ENCODE measurements at regions not wholly inside any gene's neighbourhood (a gene's known extent, or its start where the extent isn't known, plus 50 kb on each side); places are given as distances from the start of the nearest gene placed in this dataset.

DNA sequence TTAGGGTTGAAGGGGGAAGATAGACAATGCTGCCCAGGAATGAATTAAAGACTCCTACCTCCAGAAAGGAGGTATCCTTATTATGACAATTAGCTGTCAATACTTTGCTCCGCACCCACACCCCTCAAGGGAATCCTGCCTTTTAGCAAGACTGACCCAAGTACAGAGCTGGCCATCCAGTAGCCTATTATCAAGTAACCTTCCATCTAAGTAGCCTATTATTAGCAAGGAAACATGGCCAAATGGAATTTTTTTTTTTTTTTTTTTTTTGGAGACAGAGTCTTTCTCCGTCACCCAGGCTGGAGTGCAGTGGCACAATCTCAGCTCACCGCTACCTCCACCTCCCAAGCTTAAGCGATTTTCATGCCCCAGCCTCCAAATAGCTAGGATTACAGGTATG is 161.3 kb downstream of the PMP22 start:
- Histone ChIP-seq H3K27me3 (ENCODE audit: insufficient read depth, low read length) (no peaks in the 10 kb centered on the region), H4K20me1 (ENCODE audit: insufficient read depth, low read length) (no peaks in the 10 kb centered on the region), H3K36me3 (ENCODE audit: insufficient read depth, low read length) (no peaks in the 10 kb centered on the region), H3K4me1 (ENCODE audit: insufficient read depth, low read length, severe bottlenecking) (no peaks in the 10 kb centered on the region), H3K4me2 (ENCODE audit: low read length) (no peak overlapping the region), H2AFZ (ENCODE audit: low read length) (no peak overlapping the region), H3K79me2 (ENCODE audit: insufficient read depth, low read length) (no peaks in the 10 kb centered on the region), H3K27ac (ENCODE audit: low read depth, low read length, poor library complexity, severe bottlenecking) (no peak overlapping the region), H3F3A (ENCODE audit: insufficient read depth, low read length) (no peaks in the 10 kb centered on the region), H3K9me3 (ENCODE audit: low read length) (no peaks in the 10 kb centered on the region), H3K9me2 (ENCODE audit: low read depth, low read length) (no peaks in the 10 kb centered on the region), H3K4me3 (ENCODE audit: low read depth, low read length, poor library complexity, severe bottlenecking) (no peak overlapping the region), H3K9ac (ENCODE audit: low read length) (no peak overlapping the region)
- TF ChIP-seq, protein P1, sequence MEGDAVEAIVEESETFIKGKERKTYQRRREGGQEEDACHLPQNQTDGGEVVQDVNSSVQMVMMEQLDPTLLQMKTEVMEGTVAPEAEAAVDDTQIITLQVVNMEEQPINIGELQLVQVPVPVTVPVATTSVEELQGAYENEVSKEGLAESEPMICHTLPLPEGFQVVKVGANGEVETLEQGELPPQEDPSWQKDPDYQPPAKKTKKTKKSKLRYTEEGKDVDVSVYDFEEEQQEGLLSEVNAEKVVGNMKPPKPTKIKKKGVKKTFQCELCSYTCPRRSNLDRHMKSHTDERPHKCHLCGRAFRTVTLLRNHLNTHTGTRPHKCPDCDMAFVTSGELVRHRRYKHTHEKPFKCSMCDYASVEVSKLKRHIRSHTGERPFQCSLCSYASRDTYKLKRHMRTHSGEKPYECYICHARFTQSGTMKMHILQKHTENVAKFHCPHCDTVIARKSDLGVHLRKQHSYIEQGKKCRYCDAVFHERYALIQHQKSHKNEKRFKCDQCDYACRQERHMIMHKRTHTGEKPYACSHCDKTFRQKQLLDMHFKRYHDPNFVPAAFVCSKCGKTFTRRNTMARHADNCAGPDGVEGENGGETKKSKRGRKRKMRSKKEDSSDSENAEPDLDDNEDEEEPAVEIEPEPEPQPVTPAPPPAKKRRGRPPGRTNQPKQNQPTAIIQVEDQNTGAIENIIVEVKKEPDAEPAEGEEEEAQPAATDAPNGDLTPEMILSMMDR (IDR thresholded peaks at IDR 0.05; ENCODE audit: low read length) = no peak
- no peak for TF ChIP-seq EZH2 (IDR thresholded peaks at IDR 0.05; ENCODE audit: borderline replicate concordance, low read length)

DNA sequence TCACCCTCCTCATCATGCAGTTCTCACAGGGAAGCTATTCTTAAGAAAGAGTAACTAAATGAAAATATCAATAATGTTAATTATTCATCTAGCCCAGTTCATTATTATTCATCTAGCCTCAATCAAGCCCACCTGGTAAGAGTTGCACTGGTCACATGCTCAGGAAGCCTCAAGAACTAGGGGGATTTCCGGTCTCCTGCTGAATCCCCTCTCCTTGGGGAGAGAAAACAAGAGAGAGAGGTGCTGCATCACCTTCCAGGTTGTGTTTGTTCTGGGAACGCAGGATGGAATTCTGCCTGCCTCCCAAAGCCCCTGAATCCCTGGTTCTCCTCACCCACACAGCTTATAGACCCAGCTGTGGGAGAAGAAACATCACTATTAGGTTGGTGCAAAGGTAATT is 164.0 kb downstream of the PMP22 start:
- Histone ChIP-seq H4K20me1 (ENCODE audit: insufficient read depth, low read length) (no peaks in the 10 kb centered on the region), H3K9me3 (ENCODE audit: low read length) (no peaks in the 10 kb centered on the region), H3K4me1 (ENCODE audit: insufficient read depth, low read length, severe bottlenecking) (no peaks in the 10 kb centered on the region), H3K9ac (ENCODE audit: low read length) (no peak overlapping the region), H3K36me3 (ENCODE audit: insufficient read depth, low read length) (no peaks in the 10 kb centered on the region), H3K27me3 (ENCODE audit: insufficient read depth, low read length) (no peaks in the 10 kb centered on the region), H3K9me2 (ENCODE audit: low read depth, low read length) (no peaks in the 10 kb centered on the region), H3K4me2 (ENCODE audit: low read length) (no peak overlapping the region), H3F3A (ENCODE audit: insufficient read depth, low read length) (no peaks in the 10 kb centered on the region), H3K4me3 (ENCODE audit: low read depth, low read length, poor library complexity, severe bottlenecking) (no peak overlapping the region), H3K27ac (ENCODE audit: low read depth, low read length, poor library complexity, severe bottlenecking) (no peak overlapping the region), H2AFZ (ENCODE audit: low read length) (no peak overlapping the region), H3K79me2 (ENCODE audit: insufficient read depth, low read length) (no peaks in the 10 kb centered on the region)
- TF ChIP-seq, protein P1 (IDR thresholded peaks at IDR 0.05; ENCODE audit: low read length) = no peak
- TF ChIP-seq EZH2 (IDR thresholded peaks at IDR 0.05; ENCODE audit: borderline replicate concordance, low read length) = no peak

DNA sequence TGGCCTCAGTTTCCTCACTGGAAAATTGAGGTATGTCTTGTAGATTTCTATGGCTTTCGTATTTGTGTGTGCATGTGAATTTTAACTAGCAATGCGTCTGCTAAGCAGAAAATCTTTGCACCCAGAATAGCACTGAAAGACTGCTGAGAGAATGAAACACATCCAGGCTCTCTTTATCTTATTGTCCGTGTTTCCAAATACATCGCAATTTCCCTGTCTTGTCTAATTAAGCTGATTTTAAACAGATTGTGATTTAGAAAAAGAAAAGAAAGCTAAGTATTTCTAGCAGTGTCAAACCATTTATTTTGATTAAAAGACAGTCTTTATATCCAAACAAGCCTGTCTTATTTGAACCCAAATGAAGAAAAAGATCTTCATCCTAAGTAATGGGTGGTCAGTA is 168.6 kb downstream of the PMP22 start:
- Histone ChIP-seq H3K79me2 (ENCODE audit: insufficient read depth, low read length) (no peaks in the 10 kb centered on the region), H3K9me3 (ENCODE audit: low read length) (no peaks in the 10 kb centered on the region), H4K20me1 (ENCODE audit: insufficient read depth, low read length) (no peaks in the 10 kb centered on the region), H3K27ac (ENCODE audit: low read depth, low read length, poor library complexity, severe bottlenecking) (no peak overlapping the region), H3K4me3 (ENCODE audit: low read depth, low read length, poor library complexity, severe bottlenecking) (no peak overlapping the region), H3K4me2 (ENCODE audit: low read length) (no peak overlapping the region), H3K9me2 (ENCODE audit: low read depth, low read length) (no peaks in the 10 kb centered on the region), H3F3A (ENCODE audit: insufficient read depth, low read length) (no peaks in the 10 kb centered on the region), H2AFZ (ENCODE audit: low read length) (no peak overlapping the region), H3K9ac (ENCODE audit: low read length) (no peak overlapping the region), H3K36me3 (ENCODE audit: insufficient read depth, low read length) (no peaks in the 10 kb centered on the region), H3K4me1 (ENCODE audit: insufficient read depth, low read length, severe bottlenecking) (no peaks in the 10 kb centered on the region), H3K27me3 (ENCODE audit: insufficient read depth, low read length) (no peaks in the 10 kb centered on the region)
- TF ChIP-seq EZH2 (IDR thresholded peaks at IDR 0.05; ENCODE audit: borderline replicate concordance, low read length) = no peak
- TF ChIP-seq, protein P1 (IDR thresholded peaks at IDR 0.05; ENCODE audit: low read length) = no peak
